Keratinocyte (primary cell): ENCODE measurements at regions not wholly inside any gene's neighbourhood (a gene's known extent, or its start where the extent isn't known, plus 50 kb on each side); places are given as distances from the start of the nearest gene placed in this dataset.

Source experiments
- CTCF ChIP-seq, 3 experiments: IDR thresholded peaks in 1 of 3; conservative IDR thresholded peaks in 1 of 3; optimal IDR thresholded peaks in 1 of 3; 2 replicates in 2 of 3; 3 replicates in 1 of 3; pipeline versions ENCODE3 to v1.5.1; 2011; ENCODE audit warnings: low read length in 3 of 3, mild to moderate bottlenecking in 3 of 3, moderate library complexity in 2 of 3, control low read depth in 1 of 3, inconsistent platforms in 1 of 3; ENCODE audit not compliant: insufficient read depth in 2 of 3; ENCODE audit errors: extremely low read depth in 1 of 3
- EZH2 ChIP-seq: IDR thresholded peaks from one replicate; pipeline ENCODE4 v1.6.1; 2012; ENCODE audit warnings: inconsistent platforms, mild to moderate bottlenecking, low read length, moderate library complexity

- no peak for TF ChIP-seq CTCF (optimal IDR thresholded peaks at IDR 0.05 in 1 of 3, IDR thresholded peaks at IDR 0.05 in 1 of 3, conservative IDR thresholded peaks at IDR 0.05 in 1 of 3; ENCODE audit: extremely low read depth in 1 of 3, insufficient read depth in 2 of 3, low read length in 3 of 3)
- TF ChIP-seq EZH2, result no peak
Measured at GRCh38 chr20:24382331-24382730, 87.1 kb upstream of the SYNDIG1 start.
